ENCODE measurements at regions not wholly inside any gene's neighbourhood (a gene's known extent, or its start where the extent isn't known, plus 50 kb on each side); places are given as distances from the start of the nearest gene placed in this dataset.
A peak's percentile ranks its signal among the peaks of the same experiment; 100 is the strongest.
"Not testable (repeated sequence)": the region's sequence is repeated elsewhere in the genome, so short reads cannot be mapped to it uniquely, and the experiment has no call there.

DNA sequence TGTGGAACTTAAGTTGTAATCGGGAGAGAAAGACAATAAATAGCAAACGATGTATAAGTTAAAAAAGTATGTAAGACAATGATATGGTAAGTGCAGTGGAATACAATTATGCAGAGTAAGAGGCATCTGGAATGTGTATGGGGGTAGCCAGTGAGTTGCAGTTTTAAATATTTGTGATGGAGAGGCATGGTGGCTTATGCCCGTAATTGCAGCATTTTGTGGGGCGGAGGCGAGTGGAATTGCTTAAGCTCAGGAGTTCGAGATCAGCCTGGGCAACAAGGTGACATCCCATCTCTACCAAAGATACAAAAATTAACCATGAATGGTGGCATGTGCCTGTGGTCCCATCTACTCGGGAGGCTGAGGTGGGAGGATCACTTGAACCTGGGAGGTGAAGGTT, 52.5 kb upstream of the WDFY3 start:
- H3K9me3 ChIP-seq (ENCODE audit: control insufficient read depth, low read length, poor library complexity, severe bottlenecking) = no peaks in the 10 kb centered on the region
- H3K27me3 Mint-ChIP-seq = peaks cover 6% of the 10 kb centered on the region
- DNase-seq (no peak), ATAC-seq (no peak)
- no peaks in the 10 kb centered on the region for H3K4me1 Mint-ChIP-seq
- no peak overlapping the region for H3K27ac Mint-ChIP-seq
- no peaks in the 10 kb centered on the region for H3K36me3 Mint-ChIP-seq (ENCODE audit: low read depth)
- H3K4me3 Mint-ChIP-seq = no peak overlapping the region

DNA sequence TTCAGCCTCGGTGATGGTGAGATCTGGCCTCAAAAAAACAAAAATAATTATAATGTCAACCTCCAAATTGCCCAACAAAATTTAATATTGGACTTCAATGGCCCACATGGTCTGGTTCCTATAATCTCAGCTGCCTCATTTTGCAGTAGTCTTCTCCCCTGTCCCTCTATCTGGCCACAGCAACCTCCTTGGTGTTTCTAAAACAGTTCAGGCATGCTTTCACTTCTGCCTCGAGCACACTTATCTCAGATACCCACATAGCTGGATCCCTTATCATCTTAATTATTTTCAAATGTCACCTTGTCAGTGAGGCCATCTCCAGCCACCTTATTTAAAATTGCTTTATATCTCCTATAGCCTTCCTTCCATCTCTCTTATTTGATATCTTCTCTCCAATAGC, 52.9 kb upstream of the WDFY3 start:
- no peaks in the 10 kb centered on the region for H3K36me3 Mint-ChIP-seq (ENCODE audit: low read depth)
- no peak overlapping the region for H3K27ac Mint-ChIP-seq
- DNase-seq = no peak
- H3K4me3 Mint-ChIP-seq = no peak overlapping the region
- no peak for ATAC-seq
- peaks cover 6% of the 10 kb centered on the region for H3K27me3 Mint-ChIP-seq
- no peaks in the 10 kb centered on the region for H3K9me3 ChIP-seq (ENCODE audit: control insufficient read depth, low read length, poor library complexity, severe bottlenecking)
- H3K4me1 Mint-ChIP-seq = no peaks in the 10 kb centered on the region

DNA sequence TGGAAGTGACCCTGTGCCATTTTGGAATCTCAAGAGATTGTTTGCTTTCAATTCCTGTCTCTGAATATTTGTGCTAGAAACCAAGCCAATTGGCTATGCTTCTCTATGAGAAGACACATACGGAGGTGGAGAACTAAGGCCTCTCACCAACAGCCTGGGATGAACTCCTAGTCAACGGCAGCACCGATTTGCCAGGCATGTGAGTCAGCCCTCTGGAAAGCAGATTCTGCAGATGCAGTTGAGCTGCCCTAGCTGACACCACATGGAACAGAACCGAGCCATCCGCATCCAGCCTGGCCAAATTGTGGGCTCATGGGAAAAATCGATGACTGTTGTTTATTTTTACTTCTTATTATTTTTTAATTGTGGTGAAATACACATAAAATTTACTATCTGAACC, 58.2 kb upstream of the WDFY3 start:
- ATAC-seq = no peak
- Mint-ChIP-seq H3K36me3 (ENCODE audit: low read depth) (no peaks in the 10 kb centered on the region), H3K27ac (no peak overlapping the region), H3K4me3 (no peak overlapping the region), H3K4me1 (no peaks in the 10 kb centered on the region), H3K27me3 (peaks cover 6% of the 10 kb centered on the region)
- H3K9me3 ChIP-seq (ENCODE audit: control insufficient read depth, low read length, poor library complexity, severe bottlenecking) = peaks cover 3% of the 10 kb centered on the region
- no peak for DNase-seq

DNA sequence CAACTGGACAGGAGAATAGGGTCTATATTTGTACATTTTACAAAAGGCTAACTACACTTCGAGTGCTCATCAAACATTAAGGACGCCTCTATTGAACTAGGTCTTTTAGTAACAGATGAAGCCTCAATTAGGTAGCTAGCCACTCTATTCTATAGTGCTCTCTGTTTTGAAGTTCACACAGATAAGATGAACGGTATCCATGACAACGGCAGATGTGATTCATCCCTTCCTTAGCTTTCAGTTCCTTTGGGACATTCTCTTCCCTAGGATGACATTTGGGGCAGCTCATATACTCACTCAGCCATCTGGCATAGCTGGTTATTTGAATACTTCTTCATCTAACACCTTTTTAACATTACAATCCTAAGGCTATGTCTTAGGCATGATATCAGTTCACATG, 62.4 kb upstream of the WDFY3 start:
- H3K4me1 Mint-ChIP-seq = no peaks in the 10 kb centered on the region
- H3K36me3 Mint-ChIP-seq (ENCODE audit: low read depth) = peaks cover 2% of the 10 kb centered on the region
- no peaks in the 10 kb centered on the region for H3K27me3 Mint-ChIP-seq
- H3K27ac Mint-ChIP-seq = no peak overlapping the region
- no peak overlapping the region for H3K4me3 Mint-ChIP-seq
- no peak for DNase-seq
- ATAC-seq = no peak
- peaks cover 3% of the 10 kb centered on the region for H3K9me3 ChIP-seq (ENCODE audit: control insufficient read depth, low read length, poor library complexity, severe bottlenecking)

DNA sequence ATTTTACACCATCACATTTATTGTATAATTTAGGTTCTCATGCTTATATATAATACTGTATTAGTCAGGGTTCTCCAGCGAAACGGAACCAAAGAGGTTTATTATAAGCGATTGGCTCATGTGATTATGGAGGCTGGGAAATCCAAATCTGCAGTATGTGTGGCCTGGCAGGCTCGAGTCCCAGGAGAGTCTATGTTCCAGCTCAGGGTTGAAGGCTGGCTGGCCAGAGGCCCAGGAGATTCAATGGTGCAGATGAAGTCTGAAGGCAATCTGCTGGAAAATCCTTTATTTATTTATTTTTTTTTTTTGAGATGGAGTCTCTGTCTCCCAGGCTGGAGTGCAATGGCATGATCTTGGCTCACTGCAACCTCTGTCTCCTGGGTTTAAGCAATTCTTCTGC, 63.0 kb upstream of the WDFY3 start:
- peaks cover 3% of the 10 kb centered on the region for H3K9me3 ChIP-seq (ENCODE audit: control insufficient read depth, low read length, poor library complexity, severe bottlenecking)
- Mint-ChIP-seq H3K27ac (no peak overlapping the region), H3K36me3 (ENCODE audit: low read depth) (peaks cover 2% of the 10 kb centered on the region), H3K4me3 (no peak overlapping the region), H3K4me1 (no peaks in the 10 kb centered on the region), H3K27me3 (no peaks in the 10 kb centered on the region)
- no peak for ATAC-seq
- no peak for DNase-seq

DNA sequence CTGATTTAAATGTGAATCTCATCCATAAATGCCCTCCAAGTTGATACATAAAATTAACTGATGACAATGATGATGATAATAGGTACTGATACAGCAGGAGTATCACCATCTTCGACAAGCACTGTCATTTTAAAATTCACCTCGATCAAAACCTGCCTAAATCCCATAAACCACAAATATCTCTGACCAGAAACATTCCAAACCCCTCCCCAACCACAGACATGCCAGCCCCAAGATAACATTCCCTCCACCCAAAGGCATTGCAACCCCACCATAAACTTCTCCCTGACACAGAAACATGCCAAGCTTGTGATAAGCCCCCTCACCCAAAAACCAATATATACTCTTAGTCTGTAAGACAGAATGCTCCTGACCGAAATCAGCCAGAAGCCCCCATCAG, 63.7 kb upstream of the WDFY3 start:
- ATAC-seq = no peak
- Mint-ChIP-seq H3K4me3 (no peak overlapping the region), H3K4me1 (no peaks in the 10 kb centered on the region), H3K36me3 (ENCODE audit: low read depth) (peaks cover 2% of the 10 kb centered on the region), H3K27ac (no peak overlapping the region), H3K27me3 (no peaks in the 10 kb centered on the region)
- no peak for DNase-seq
- peaks cover 3% of the 10 kb centered on the region for H3K9me3 ChIP-seq (ENCODE audit: control insufficient read depth, low read length, poor library complexity, severe bottlenecking)

DNA sequence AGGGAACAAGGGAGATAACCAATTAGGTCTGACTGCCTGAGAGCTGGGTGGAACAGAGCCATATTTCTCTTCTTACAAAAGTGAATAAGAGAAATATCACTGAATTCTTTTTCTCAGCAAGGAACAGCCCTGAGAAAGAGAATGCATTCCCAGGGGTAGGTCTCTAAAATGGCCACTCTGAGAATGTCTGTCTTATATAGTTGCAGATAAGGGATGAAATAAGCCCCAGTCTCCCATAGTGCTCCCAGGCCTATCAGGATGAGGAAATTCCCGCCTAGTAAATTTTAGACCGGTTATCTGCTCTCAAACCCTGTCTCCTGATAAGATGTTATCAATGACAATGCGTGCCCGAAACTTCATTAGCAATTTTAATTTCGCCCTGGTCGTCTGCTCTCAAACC, 67.3 kb upstream of the WDFY3 start:
- H3K36me3 Mint-ChIP-seq (ENCODE audit: low read depth); H3K27me3 Mint-ChIP-seq; H3K9me3 ChIP-seq (ENCODE audit: control insufficient read depth, low read length, poor library complexity, severe bottlenecking); H3K4me1 Mint-ChIP-seq; DNase-seq; H3K4me3 Mint-ChIP-seq; ATAC-seq; H3K27ac Mint-ChIP-seq: not testable (repeated sequence)

DNA sequence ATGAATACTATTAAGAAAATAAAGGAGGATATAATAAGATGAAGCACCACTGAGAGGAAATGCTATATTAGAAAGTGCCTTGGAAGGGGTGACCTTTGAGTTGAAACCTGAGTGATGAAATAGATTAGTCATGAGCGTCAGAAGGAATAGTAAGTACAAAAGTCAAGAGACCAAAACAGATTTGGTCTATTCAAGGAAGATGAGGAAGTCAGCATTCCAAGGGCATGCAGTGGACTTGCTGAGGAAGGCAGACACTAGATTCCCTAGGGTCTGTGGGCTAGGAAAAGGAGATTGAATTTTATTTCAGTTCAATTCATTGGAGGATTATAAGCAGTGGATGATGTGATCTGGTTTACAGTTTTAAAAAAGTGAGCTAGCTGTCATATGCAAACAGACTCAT, 73.0 kb upstream of the WDFY3 start:
- Mint-ChIP-seq H3K4me3 (no peak overlapping the region), H3K4me1 (no peaks in the 10 kb centered on the region), H3K27ac (no peak overlapping the region), H3K36me3 (ENCODE audit: low read depth) (no peaks in the 10 kb centered on the region), H3K27me3 (no peaks in the 10 kb centered on the region)
- no peaks in the 10 kb centered on the region for H3K9me3 ChIP-seq (ENCODE audit: control insufficient read depth, low read length, poor library complexity, severe bottlenecking)
- ATAC-seq (no peak), DNase-seq (no peak)

DNA sequence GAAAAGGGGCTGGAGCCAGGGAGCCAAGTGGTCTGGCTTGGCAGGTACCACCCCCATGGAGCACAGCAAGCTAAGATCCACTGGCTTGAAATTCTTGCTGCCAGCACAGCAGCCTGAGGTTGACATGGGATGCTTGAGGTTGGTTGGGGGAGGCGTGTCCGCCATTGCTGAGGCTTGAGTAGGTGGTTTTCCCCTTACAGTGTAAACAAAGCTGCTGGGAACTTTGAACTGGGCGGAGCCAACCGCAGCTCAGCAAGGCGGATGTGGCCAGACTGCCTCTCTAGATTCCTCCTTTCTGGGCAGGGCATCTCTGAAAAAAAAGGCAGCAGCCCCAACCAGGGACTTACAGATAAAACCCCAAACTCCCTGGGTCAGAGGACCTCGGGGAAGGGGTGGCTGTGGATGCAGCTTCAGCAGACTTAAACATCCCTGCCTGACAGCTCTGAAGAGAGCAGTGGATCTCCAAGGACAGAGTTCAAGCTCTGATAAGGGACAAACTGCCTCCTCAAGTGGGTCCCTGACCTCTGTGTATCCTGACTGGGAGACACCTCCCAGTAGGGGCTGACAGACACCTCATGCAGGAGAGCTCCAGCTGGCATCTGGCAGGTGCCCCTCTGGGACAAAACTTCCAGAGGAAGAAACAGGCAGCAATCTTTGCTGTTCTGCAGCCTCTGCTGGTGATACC, 77.5 kb upstream of the WDFY3 start:
- not testable (repeated sequence) for H3K9me3 ChIP-seq (ENCODE audit: control insufficient read depth, low read length, poor library complexity, severe bottlenecking); H3K36me3 Mint-ChIP-seq (ENCODE audit: low read depth); H3K4me3 Mint-ChIP-seq; H3K4me1 Mint-ChIP-seq; H3K27me3 Mint-ChIP-seq
- peak; percentile 75 for ATAC-seq
- peak overlapping the region; percentile 34 for H3K27ac Mint-ChIP-seq
- peak in 1 of 3 donors; percentile 10 for DNase-seq

DNA sequence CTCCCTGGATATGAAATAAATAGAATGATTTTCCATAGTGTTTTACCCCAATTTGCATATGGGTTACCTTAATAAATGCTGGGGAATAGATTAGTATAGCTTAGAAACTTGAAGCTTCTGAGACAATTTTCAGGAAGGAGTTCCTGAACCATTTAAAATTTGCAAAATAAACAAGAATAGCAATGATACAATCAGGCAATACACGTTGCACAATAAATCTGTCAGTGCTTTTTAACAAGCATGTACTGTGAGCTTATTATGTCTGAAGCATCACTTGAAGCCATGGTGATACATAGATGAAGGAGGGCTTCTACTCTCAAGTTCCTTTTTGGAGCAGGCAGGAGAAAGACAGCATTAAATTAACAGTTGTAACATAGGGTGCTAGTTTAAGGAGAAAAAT, 84.2 kb upstream of the WDFY3 start:
- H3K36me3 Mint-ChIP-seq (ENCODE audit: low read depth) = no peaks in the 10 kb centered on the region
- ATAC-seq = no peak
- no peaks in the 10 kb centered on the region for H3K27me3 Mint-ChIP-seq
- DNase-seq = no peak
- peaks cover 3% of the 10 kb centered on the region for H3K9me3 ChIP-seq (ENCODE audit: control insufficient read depth, low read length, poor library complexity, severe bottlenecking)
- no peaks in the 10 kb centered on the region for H3K4me1 Mint-ChIP-seq
- no peak overlapping the region for H3K4me3 Mint-ChIP-seq
- H3K27ac Mint-ChIP-seq = no peak overlapping the region

DNA sequence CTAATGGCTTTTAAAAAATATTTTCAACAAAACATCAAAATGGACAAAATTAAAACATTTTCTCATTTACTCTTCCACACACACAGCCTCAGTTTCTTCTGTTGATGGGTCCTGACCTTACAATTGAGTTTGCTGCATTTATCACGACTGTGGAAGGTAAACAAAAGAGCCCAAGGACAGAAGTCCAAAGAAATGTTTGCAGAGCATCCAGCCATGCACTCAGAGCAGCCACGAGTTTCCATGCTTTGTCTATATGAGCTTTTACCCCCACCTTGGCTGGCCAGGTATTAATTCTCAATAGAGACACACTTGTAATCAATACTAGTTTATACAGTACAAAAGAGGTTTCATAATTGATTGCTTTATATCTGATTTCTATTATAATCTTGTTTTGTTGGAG, 85.0 kb upstream of the WDFY3 start:
- Mint-ChIP-seq H3K27ac (no peak overlapping the region), H3K27me3 (no peaks in the 10 kb centered on the region), H3K4me1 (no peaks in the 10 kb centered on the region), H3K36me3 (ENCODE audit: low read depth) (no peaks in the 10 kb centered on the region), H3K4me3 (no peak overlapping the region)
- DNase-seq = no peak
- peaks cover 3% of the 10 kb centered on the region for H3K9me3 ChIP-seq (ENCODE audit: control insufficient read depth, low read length, poor library complexity, severe bottlenecking)
- no peak for ATAC-seq

DNA sequence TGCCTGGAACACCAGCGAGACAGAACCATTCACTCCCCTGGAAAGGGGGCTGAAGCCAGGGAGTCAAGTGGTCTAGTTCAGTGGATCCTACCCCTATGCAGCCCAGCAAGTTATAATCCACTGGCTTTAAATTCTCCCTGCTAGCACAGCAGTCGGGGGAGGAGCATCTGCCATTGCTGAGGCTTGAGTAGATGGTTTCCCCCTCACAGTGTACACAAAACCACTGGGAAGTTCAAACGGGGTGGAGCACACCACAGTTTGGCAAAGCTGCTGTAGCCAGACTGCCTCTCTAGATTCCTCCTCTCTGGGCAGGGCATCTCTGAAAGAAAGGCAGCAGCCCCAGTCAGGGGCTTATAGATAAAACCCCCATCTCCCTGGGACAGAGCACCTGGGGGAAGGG, 88.4 kb upstream of the WDFY3 start:
- H3K4me1 Mint-ChIP-seq; ATAC-seq; DNase-seq; H3K27ac Mint-ChIP-seq; H3K4me3 Mint-ChIP-seq; H3K9me3 ChIP-seq (ENCODE audit: control insufficient read depth, low read length, poor library complexity, severe bottlenecking); H3K27me3 Mint-ChIP-seq; H3K36me3 Mint-ChIP-seq (ENCODE audit: low read depth): not testable (repeated sequence)

DNA sequence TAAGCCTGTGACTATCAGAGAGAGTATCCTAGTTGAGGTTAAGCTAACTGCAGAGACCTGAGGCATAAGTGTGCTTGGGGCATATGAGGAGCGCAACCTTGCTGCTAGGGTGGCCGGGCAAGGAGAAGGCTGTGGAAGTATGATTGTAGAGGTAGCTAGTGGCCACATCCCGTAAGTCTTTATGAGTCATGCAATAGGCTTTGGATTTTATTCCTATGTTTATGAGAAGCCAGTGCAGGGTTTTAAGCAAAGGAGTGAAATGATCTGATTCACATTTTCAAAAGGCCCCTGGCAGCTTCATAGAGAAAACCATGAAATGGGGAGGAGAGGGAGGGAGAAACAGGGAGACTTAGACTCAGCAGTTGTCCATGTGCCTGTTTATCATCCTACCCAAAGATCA, 92.1 kb upstream of the WDFY3 start:
- Mint-ChIP-seq H3K4me3 (no peak overlapping the region), H3K27me3 (no peaks in the 10 kb centered on the region), H3K27ac (no peak overlapping the region), H3K36me3 (ENCODE audit: low read depth) (no peaks in the 10 kb centered on the region), H3K4me1 (no peaks in the 10 kb centered on the region)
- DNase-seq (no peak), ATAC-seq (no peak)
- peaks cover 3% of the 10 kb centered on the region for H3K9me3 ChIP-seq (ENCODE audit: control insufficient read depth, low read length, poor library complexity, severe bottlenecking)

DNA sequence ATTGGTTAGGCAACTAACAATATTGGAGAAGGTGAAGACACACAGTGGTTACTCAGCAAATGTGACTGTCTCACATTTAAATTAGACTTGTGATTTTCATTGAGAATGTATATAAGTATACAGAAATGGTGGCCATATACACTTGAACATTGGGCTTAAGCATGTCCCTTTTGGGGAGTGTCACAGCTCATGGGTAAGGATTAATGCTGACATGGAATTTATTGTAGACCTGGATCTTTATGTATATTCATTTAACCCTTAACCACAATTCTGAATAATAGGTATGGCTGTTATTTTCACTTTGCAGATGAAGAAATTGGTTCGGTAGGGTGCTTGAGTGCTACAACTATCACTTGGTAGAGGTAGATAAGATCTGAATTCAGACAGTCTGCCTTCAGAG, 95.5 kb upstream of the WDFY3 start:
- H3K27me3 Mint-ChIP-seq = no peaks in the 10 kb centered on the region
- ATAC-seq = no peak

More for the DNA sequence above, 95.5 kb upstream of the WDFY3 start:
- no peak overlapping the region for H3K27ac Mint-ChIP-seq
- H3K9me3 ChIP-seq (ENCODE audit: control insufficient read depth, low read length, poor library complexity, severe bottlenecking) = no peaks in the 10 kb centered on the region
- H3K4me1 Mint-ChIP-seq = no peaks in the 10 kb centered on the region
- DNase-seq = no peak
- no peaks in the 10 kb centered on the region for H3K36me3 Mint-ChIP-seq (ENCODE audit: low read depth)
- H3K4me3 Mint-ChIP-seq = no peak overlapping the region

Data from T-helper 17 cell (primary cell).